Activated CD8-positive, alpha-beta memory T cell treated with anti-CD3 and anti-CD28 coated beads, Interleukin-2, amount 10 ng/mL, durations not matched to agents 7 days and 5 days (primary cell): ENCODE measurements at regions not wholly inside any gene's neighbourhood (a gene's known extent, or its start where the extent isn't known, plus 50 kb on each side); places are given as distances from the start of the nearest gene placed in this dataset.
A peak's percentile ranks its signal among the peaks of the same experiment; 100 is the strongest.

Source experiments
- ATAC-seq: fragments of 150-1000 bp; cut with Tn5 transposase; one replicate; pipeline ENCODE4 v1.10.0; 2021; ENCODE audit warnings: moderate library complexity
- CTCF ChIA-PET: fragments of 350-600 bp; sonication (Branson Sonifier 250); formaldehyde crosslinking; loops from one replicate; lab custom pipeline; 2021; ENCODE audit warnings: antibody characterized with exemption; lab: Charles Lee
- DNase-seq: peaks from one replicate; pipeline ENCODE4 v3.0.0-alpha.2; 2020
- H3K27ac Mint-ChIP-seq: one replicate; pipeline ENCODE4 v1.8.0; 2021; ENCODE audit warnings: mild to moderate bottlenecking, mixed read lengths
- H3K27me3 Mint-ChIP-seq: one replicate; pipeline ENCODE4 v1.8.0; 2021; ENCODE audit warnings: mixed read lengths
- H3K36me3 Mint-ChIP-seq: one replicate; pipeline ENCODE4 v1.8.0; 2021; ENCODE audit warnings: mild to moderate bottlenecking, mixed read lengths
- H3K4me1 Mint-ChIP-seq: one replicate; pipeline ENCODE4 v1.8.0; 2021; ENCODE audit warnings: mixed read lengths
- H3K4me3 Mint-ChIP-seq: one replicate; pipeline ENCODE4 v1.8.0; 2021; ENCODE audit warnings: mild to moderate bottlenecking, moderate library complexity, mixed read lengths
- H3K9me3 Mint-ChIP-seq: one replicate; pipeline ENCODE4 v1.8.0; 2022; ENCODE audit warnings: low read depth, mixed read lengths

DNA sequence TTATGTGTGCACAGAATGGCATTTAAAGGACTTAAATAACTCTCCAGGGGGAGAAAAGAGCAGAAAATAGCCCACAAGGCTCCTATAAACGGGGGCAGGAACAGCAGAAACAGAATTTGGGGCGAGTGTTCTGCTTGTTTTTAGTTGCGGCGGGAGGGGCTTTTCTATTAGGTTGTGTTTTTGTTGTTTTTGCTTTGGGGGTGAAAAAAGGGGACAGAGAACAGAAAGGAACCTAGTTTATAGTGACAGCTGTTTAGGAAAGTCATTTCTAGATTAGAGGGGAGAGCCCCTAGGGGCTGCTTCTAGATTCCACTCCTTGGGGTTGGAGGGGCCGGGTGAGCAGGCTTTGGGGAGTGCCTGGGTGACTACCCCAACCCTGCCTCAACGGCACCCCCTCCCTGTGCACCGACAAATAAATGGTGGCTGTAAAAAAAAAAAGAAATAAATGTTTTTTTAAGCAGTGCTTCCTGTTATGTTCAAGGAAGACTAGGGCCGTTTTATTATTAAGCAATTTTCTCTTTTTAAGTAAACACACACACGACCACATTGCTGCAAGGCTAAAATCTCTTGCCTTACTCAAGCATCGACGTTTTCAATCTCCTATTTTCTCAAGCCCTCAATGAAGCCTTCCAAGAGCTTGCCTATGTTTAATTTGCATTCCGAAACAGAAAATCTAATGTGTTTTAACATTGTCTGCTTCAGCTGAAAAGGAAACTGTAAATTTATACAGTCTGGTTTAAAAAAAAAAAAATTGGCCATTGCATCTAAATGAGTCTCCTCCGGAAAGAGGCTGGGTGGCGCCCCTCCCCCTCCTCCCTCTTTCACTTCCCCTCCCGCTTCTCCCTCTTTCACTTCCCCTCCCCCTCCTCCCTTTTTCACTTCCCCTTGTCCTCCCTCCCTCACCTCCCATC lies 123.3 kb upstream of the TBL1X start:
- DNase-seq (peak; percentile 82), ATAC-seq (peak; percentile 76)
- Mint-ChIP-seq H3K27ac (peak overlapping the region; percentile 91), H3K36me3 (no peaks in the 10 kb centered on the region), H3K4me3 (peak overlapping the region; percentile 71), H3K27me3 (no peaks in the 10 kb centered on the region), H3K9me3 (no peaks in the 10 kb centered on the region), H3K4me1 (peaks cover 27% of the 10 kb centered on the region)
- CTCF ChIA-PET, result interaction anchor here (0.6 to 2.2 kb wide), 7 partner anchors 14 to 194 kb away, joined by 3 to 9 read pairs (median 5); no protein-coding TSS in a partner anchor

- CTCF ChIA-PET, result interaction anchor here (0.7 to 2.2 kb wide), 3 partner anchors 12 to 120 kb away, joined by 3 to 9 read pairs (median 5); no protein-coding TSS in a partner anchor
- peak; percentile 69 for ATAC-seq
Measured at GRCh38 chrX:9342561-9343051, 122.3 kb upstream of the TBL1X start.

GRCh38 chrX:9343971-9344370 lies 120.9 kb upstream of the TBL1X start:
- DNase-seq (no peak), ATAC-seq (no peak)
- H3K36me3 Mint-ChIP-seq, result no peaks in the 10 kb centered on the region
- H3K9me3 Mint-ChIP-seq, result no peaks in the 10 kb centered on the region
- H3K4me1 Mint-ChIP-seq, result peaks cover 26% of the 10 kb centered on the region
- no peak overlapping the region for H3K4me3 Mint-ChIP-seq
- H3K27me3 Mint-ChIP-seq, result no peaks in the 10 kb centered on the region
- H3K27ac Mint-ChIP-seq, result no peak overlapping the region
- CTCF ChIA-PET, result no interaction called here

More at GRCh38 chrX:9342561-9343051, 122.3 kb upstream of the TBL1X start:
- Mint-ChIP-seq H3K4me1 (peaks cover 27% of the 10 kb centered on the region), H3K4me3 (peak overlapping the region; percentile 54), H3K27ac (peak overlapping the region; percentile 61), H3K27me3 (no peaks in the 10 kb centered on the region), H3K9me3 (no peaks in the 10 kb centered on the region), H3K36me3 (no peaks in the 10 kb centered on the region)
- DNase-seq, result peak; percentile 73

DNA sequence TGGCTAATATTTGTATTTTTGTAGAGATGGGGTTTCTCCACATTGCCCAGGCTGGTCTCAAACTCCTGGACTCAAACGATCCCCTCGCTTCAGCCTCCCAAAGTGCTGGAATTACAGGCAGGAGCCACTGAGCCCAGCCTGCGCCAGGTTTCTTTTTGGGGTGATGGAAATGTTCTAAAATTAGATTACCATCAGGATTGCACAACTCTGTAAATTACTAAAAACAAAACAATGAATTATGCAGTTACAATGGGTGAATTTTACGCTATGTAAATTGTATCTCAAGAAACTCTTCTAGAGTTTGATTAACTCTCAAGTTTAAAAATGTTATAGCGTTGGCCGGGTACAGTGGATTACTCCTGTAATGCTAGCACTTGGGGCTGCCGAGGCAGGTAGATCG lies 118.9 kb upstream of the TBL1X start:
- H3K9me3 Mint-ChIP-seq, result no peaks in the 10 kb centered on the region
- no peak overlapping the region for H3K27ac Mint-ChIP-seq
- CTCF ChIA-PET, result interaction anchor here (1.4 kb wide), 1 partner anchor 23 kb away, joined by 3 read pairs; no protein-coding TSS in a partner anchor
- no peaks in the 10 kb centered on the region for H3K36me3 Mint-ChIP-seq
- peaks cover 17% of the 10 kb centered on the region for H3K4me1 Mint-ChIP-seq
- no peak overlapping the region for H3K4me3 Mint-ChIP-seq
- H3K27me3 Mint-ChIP-seq, result no peaks in the 10 kb centered on the region
- no peak for DNase-seq
- no peak for ATAC-seq

DNA sequence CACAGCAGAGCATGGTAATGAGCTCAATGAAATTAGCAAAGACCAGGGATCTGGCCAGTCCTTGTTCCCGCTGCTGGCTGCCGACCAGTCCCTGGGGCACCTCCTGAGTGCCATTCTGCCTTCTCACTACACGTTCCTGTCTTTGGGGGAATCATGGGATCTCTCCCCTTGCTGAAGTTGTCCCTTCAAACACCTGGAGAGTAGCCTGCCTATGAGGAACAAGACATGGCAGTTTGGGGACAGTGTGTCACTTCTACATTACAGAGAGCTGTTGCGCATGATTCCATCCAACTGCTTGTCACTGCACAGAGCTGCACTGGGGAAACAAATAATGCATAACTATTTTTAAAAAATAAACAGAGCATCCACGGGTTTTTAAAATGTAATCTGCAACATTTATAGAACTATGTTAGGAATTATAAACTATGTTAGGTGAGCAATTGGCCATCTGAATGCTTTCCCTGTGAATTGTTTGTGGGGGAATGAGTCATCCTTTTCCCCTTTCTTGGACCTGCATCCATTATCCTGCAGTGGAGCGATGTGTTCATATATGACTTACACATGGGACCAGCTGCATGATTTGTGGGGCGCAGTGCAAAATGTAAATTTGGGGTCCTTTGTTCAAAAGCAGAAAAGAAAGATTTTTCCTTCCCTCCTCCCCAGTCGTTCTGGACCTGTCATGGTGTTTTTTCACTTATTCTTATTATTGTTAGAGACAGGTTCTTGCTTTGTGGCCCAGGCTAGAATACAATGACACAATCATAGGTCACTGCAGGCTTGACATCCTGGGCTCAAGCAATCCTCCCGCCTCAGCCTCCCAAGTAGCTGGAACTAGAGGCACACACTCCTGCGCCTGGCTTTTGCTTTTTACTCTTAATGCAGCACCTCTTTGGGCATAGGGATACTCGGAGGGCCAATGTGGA lies 115.0 kb upstream of the TBL1X start:
- H3K27ac Mint-ChIP-seq, result no peak overlapping the region
- H3K36me3 Mint-ChIP-seq, result peaks cover 10% of the 10 kb centered on the region
- DNase-seq (no peak), ATAC-seq (no peak)
- H3K9me3 Mint-ChIP-seq, result no peaks in the 10 kb centered on the region
- H3K4me3 Mint-ChIP-seq, result no peak overlapping the region
- CTCF ChIA-PET, result interaction anchor here (1.1 kb wide), 1 partner anchor 113 kb away, joined by 3 read pairs; no protein-coding TSS in a partner anchor
- H3K4me1 Mint-ChIP-seq, result peaks cover 35% of the 10 kb centered on the region
- H3K27me3 Mint-ChIP-seq, result no peaks in the 10 kb centered on the region

- DNase-seq (no peak), ATAC-seq (no peak)
- CTCF ChIA-PET, result interaction anchor here (0.6 to 1.1 kb wide), 4 partner anchors 11 to 650 kb away, joined by 3 to 4 read pairs (median 3); no protein-coding TSS in a partner anchor
- Mint-ChIP-seq H3K9me3 (peaks cover 1% of the 10 kb centered on the region), H3K27ac (peak overlapping the region; percentile 97), H3K4me1 (peaks cover 48% of the 10 kb centered on the region), H3K4me3 (no peak overlapping the region), H3K27me3 (no peaks in the 10 kb centered on the region), H3K36me3 (peaks cover 17% of the 10 kb centered on the region)
Measured at GRCh38 chrX:9351126-9351525, 113.7 kb upstream of the TBL1X start.

DNA sequence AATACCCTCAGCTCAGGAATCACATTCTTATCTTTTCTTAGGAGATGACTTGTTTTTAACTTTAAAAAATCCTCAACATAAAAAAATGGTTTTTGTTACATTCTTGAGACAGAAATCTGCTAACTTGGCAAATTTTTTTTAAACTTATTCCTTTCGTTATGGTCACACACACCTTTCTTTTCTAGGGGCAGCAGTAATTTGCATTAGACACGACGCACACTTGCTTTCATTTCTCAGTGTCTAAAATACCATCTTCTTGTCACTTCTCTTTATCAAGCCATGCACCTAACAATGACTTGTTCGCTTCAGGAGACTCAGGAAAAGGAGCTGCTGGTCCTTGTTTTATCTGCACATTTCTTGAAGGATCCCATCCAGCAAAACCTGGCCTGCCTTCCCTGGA lies 112.6 kb upstream of the TBL1X start:
- Mint-ChIP-seq H3K9me3 (peaks cover 5% of the 10 kb centered on the region), H3K27me3 (no peaks in the 10 kb centered on the region), H3K4me1 (peaks cover 58% of the 10 kb centered on the region), H3K4me3 (peak overlapping the region; percentile 64), H3K27ac (peak overlapping the region; percentile 97), H3K36me3 (peaks cover 22% of the 10 kb centered on the region)
- CTCF ChIA-PET, result interaction anchor here (0.8 to 1.5 kb wide), 9 partner anchors 12 to 536 kb away, joined by 3 to 7 read pairs (median 3); no protein-coding TSS in a partner anchor
- DNase-seq (no peak), ATAC-seq (peak; percentile 38)

DNA sequence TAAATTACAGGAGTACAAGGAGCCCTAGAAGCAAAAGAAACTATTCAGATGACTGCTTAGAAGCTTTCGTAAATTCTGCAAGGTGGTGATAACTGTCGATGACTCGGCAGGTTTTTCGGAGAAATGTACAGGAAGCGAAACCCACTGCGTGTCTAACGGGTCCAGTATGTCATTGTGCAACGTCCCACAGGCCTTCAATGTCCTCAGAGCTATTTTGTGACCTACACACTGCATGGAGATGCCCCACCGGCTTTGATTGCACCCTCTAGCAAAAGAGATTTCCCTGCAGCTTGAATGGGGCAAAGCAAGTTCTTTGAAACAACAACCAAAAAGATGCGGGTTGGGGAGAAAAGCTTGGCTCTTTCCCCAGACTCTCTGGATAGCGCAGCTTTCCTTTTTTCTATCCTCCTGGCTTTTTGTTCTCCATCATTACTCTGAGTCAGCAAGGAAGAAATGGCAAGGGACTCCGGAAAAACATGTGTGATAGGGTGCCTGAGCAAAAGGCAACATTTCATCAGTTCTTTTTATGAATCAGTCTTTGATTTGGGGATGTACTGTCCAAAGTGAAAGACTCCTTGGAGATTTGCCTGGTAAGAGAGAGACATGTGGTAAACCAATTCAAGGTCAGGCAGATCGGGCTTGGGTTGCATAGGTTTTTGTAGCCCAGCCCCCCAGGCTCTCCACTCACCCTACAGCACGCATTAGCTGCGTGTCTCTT lies 112.0 kb upstream of the TBL1X start:
- Mint-ChIP-seq H3K36me3 (peaks cover 22% of the 10 kb centered on the region), H3K27me3 (no peaks in the 10 kb centered on the region), H3K4me1 (peaks cover 60% of the 10 kb centered on the region), H3K27ac (peak overlapping the region; percentile 97), H3K9me3 (peaks cover 5% of the 10 kb centered on the region), H3K4me3 (peak overlapping the region; percentile 64)
- peak; percentile 87 for DNase-seq
- peak; percentile 69 for ATAC-seq
- CTCF ChIA-PET, result interaction anchor here (0.8 to 1.5 kb wide), 8 partner anchors 23 to 536 kb away, joined by 3 to 7 read pairs (median 3); no protein-coding TSS in a partner anchor

- no peaks in the 10 kb centered on the region for H3K27me3 Mint-ChIP-seq
- H3K9me3 Mint-ChIP-seq, result peaks cover 5% of the 10 kb centered on the region
- CTCF ChIA-PET, result interaction anchor here (1.5 kb wide), 1 partner anchor 13 kb away, joined by 5 read pairs; no protein-coding TSS in a partner anchor
- H3K27ac Mint-ChIP-seq, result peak overlapping the region; percentile 28
- ATAC-seq (no peak), DNase-seq (no peak)
- H3K36me3 Mint-ChIP-seq, result peaks cover 22% of the 10 kb centered on the region
- H3K4me1 Mint-ChIP-seq, result peaks cover 58% of the 10 kb centered on the region
- H3K4me3 Mint-ChIP-seq, result no peak overlapping the region
Measured at GRCh38 chrX:9354918-9355317, 109.9 kb upstream of the TBL1X start.

GRCh38 chrX:9355739-9356138 lies 109.1 kb upstream of the TBL1X start:
- H3K4me3 Mint-ChIP-seq, result no peak overlapping the region
- H3K4me1 Mint-ChIP-seq, result peaks cover 56% of the 10 kb centered on the region
- no peaks in the 10 kb centered on the region for H3K27me3 Mint-ChIP-seq
- peaks cover 5% of the 10 kb centered on the region for H3K9me3 Mint-ChIP-seq
- CTCF ChIA-PET, result interaction anchor here (1.4 to 1.5 kb wide), 2 partner anchors 13 to 14 kb away, joined by 3 to 5 read pairs; no protein-coding TSS in a partner anchor
- DNase-seq (peak; percentile 66), ATAC-seq (peak; percentile 57)
- peak overlapping the region; percentile 90 for H3K27ac Mint-ChIP-seq
- H3K36me3 Mint-ChIP-seq, result peaks cover 22% of the 10 kb centered on the region

DNA sequence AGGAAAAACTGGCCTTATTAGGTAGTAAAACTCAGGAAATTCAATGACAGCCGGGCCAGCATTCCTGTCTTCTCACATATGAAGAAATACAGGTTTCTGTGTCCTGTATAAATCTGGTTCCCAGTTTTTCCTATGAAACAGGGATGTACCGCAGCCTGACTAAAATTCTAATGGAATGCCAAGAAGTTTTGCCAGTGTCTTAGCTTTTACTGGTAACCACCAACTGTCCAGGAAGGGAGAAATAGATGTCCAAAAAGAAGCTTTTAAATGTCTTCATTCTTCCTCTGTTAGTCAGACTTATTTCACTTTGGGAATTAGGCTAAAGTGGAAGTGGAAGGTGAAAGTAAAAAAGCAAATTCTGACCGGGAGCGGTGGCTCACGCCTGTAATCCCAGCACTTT lies 108.0 kb upstream of the TBL1X start:
- peaks cover 47% of the 10 kb centered on the region for H3K4me1 Mint-ChIP-seq
- peaks cover 18% of the 10 kb centered on the region for H3K36me3 Mint-ChIP-seq
- peaks cover 5% of the 10 kb centered on the region for H3K9me3 Mint-ChIP-seq
- H3K27me3 Mint-ChIP-seq, result no peaks in the 10 kb centered on the region
- CTCF ChIA-PET, result no interaction called here
- no peak overlapping the region for H3K4me3 Mint-ChIP-seq
- DNase-seq, result no peak
- no peak for ATAC-seq
- no peak overlapping the region for H3K27ac Mint-ChIP-seq

- CTCF ChIA-PET, result no interaction called here
- peaks cover 41% of the 10 kb centered on the region for H3K4me1 Mint-ChIP-seq
- ATAC-seq, result no peak
- H3K9me3 Mint-ChIP-seq, result peaks cover 5% of the 10 kb centered on the region
- no peak overlapping the region for H3K27ac Mint-ChIP-seq
- no peaks in the 10 kb centered on the region for H3K27me3 Mint-ChIP-seq
- no peak for DNase-seq
- H3K4me3 Mint-ChIP-seq, result no peak overlapping the region
- peaks cover 18% of the 10 kb centered on the region for H3K36me3 Mint-ChIP-seq
Measured at GRCh38 chrX:9357518-9358114, 107.2 kb upstream of the TBL1X start.
